ENCODE measurements at regions not wholly inside any gene's neighbourhood (a gene's known extent, or its start where the extent isn't known, plus 50 kb on each side); places are given as distances from the start of the nearest gene placed in this dataset.

DNA sequence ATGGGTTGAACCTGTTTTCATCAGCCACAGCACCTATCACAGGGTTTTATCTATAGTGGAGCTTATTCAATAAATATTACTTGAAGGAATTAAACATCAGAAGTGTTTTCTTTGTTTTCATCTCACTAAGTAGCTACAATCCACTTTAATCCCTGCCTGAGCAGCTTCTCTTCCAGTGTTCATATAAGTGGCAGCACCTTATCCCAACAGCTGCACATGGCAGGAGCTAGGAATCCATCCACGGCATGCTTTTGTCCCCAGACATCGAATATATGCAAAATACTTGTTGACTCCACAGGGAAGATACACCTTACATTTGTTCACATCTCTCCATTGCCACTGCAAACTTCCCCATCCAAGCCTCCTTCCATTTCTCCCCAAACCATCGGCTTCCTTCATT, 549.8 kb upstream of the FAM241A start:
- H4K20me1 ChIP-seq (ENCODE audit: control insufficient read depth, insufficient read depth, low read length, poor library complexity, severe bottlenecking): no peaks in the 10 kb centered on the region
- H3K9ac ChIP-seq (ENCODE audit: low read length): no peak overlapping the region
- no peak overlapping the region for H3K27ac Mint-ChIP-seq
- H3K4me3 Mint-ChIP-seq: no peak overlapping the region
- no peaks in the 10 kb centered on the region for H3K79me2 ChIP-seq (ENCODE audit: control insufficient read depth, insufficient read depth, low read length)
- ChIA-PET CTCF (no interaction called here), POLR2A (no interaction called here)
- no peaks in the 10 kb centered on the region for H3K9me3 Mint-ChIP-seq (ENCODE audit: insufficient read depth)
- no peaks in the 10 kb centered on the region for H3K36me3 ChIP-seq (replicated peaks in 1 of 2; ENCODE audit: control extremely low read depth in 1 of 2, control insufficient read depth in 1 of 2, extremely low read depth in 1 of 2, insufficient read depth in 2 of 2, low read length in 1 of 2)
- no peak overlapping the region for H3K27ac ChIP-seq (ENCODE audit: low read length in 2 of 2)
- H2AFZ ChIP-seq (ENCODE audit: insufficient read depth, low read depth, low read length, poor library complexity, severe bottlenecking): no peak overlapping the region
- no peak overlapping the region for H3K4me2 ChIP-seq (replicated peaks; ENCODE audit: low read depth, low read length, poor library complexity, severe bottlenecking)
- H3K4me3 ChIP-seq (ENCODE audit: control extremely low read depth in 1 of 5, extremely low read depth in 1 of 5, insufficient read depth in 1 of 5, low read depth in 2 of 5, low read length in 4 of 5): no peak overlapping the region
- intact Hi-C loops (cut with micrococcal nuclease): no loop called here
- H3K9me3 ChIP-seq (ENCODE audit: control extremely low read depth in 1 of 3, control insufficient read depth in 2 of 3, insufficient read depth in 1 of 3, low read length in 2 of 3): no peaks in the 10 kb centered on the region
- TF ChIP-seq, protein P1, sequence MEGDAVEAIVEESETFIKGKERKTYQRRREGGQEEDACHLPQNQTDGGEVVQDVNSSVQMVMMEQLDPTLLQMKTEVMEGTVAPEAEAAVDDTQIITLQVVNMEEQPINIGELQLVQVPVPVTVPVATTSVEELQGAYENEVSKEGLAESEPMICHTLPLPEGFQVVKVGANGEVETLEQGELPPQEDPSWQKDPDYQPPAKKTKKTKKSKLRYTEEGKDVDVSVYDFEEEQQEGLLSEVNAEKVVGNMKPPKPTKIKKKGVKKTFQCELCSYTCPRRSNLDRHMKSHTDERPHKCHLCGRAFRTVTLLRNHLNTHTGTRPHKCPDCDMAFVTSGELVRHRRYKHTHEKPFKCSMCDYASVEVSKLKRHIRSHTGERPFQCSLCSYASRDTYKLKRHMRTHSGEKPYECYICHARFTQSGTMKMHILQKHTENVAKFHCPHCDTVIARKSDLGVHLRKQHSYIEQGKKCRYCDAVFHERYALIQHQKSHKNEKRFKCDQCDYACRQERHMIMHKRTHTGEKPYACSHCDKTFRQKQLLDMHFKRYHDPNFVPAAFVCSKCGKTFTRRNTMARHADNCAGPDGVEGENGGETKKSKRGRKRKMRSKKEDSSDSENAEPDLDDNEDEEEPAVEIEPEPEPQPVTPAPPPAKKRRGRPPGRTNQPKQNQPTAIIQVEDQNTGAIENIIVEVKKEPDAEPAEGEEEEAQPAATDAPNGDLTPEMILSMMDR (IDR thresholded peaks at IDR 0.05): no peak
- no peak for TF ChIP-seq EZH2 (IDR thresholded peaks at IDR 0.05; ENCODE audit: borderline replicate concordance, insufficient read depth, low read depth, low read length, poor library complexity, severe bottlenecking)
- no peak for DNase-seq
- ATAC-seq (ENCODE audit: low read depth): no peak
- no peaks in the 10 kb centered on the region for H3K27me3 Mint-ChIP-seq
- 100% methylated on average over 2 of the region's 3 CpGs for WGBS (ENCODE audit: insufficient coverage)
- H3K27me3 ChIP-seq (replicated peaks in 1 of 4; ENCODE audit: control extremely low read depth in 1 of 4, control insufficient read depth in 3 of 4, insufficient read depth in 4 of 4, low read length in 3 of 4): no peaks in the 10 kb centered on the region
- H3K4me1 ChIP-seq (ENCODE audit: control insufficient read depth in 2 of 2, insufficient read depth in 2 of 2, low read length in 2 of 2): no peaks in the 10 kb centered on the region
- no peaks in the 10 kb centered on the region for H3K4me1 Mint-ChIP-seq

DNA sequence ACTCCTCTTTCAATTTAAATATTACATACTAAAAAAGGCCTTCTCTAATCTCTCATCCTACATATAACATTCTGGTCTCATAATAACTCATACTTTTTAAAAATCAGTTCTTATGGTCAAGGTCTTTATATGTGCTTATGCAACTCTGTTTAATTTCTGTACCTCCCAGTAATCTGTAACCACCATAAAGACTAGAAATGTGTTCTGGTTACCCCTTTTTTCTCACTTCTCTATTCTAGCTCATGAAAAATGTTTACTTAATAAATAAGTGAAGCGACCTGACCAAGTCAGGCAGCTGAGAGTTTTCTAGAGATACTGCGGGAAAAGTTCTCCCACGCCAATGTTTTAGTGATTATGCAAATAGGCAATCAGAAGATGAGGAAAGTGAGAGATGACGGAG, 548.8 kb upstream of the FAM241A start:
- ATAC-seq (ENCODE audit: low read depth) (no peak), DNase-seq (no peak)
- no peaks in the 10 kb centered on the region for H3K79me2 ChIP-seq (ENCODE audit: control insufficient read depth, insufficient read depth, low read length)
- H2AFZ ChIP-seq (ENCODE audit: insufficient read depth, low read depth, low read length, poor library complexity, severe bottlenecking): no peak overlapping the region
- ChIA-PET POLR2A (no interaction called here), CTCF (no interaction called here)
- Mint-ChIP-seq H3K4me3 (no peak overlapping the region), H3K4me1 (no peaks in the 10 kb centered on the region), H3K27me3 (no peaks in the 10 kb centered on the region), H3K9me3 (ENCODE audit: insufficient read depth) (no peaks in the 10 kb centered on the region), H3K27ac (no peak overlapping the region)
- intact Hi-C loops (cut with micrococcal nuclease): no loop called here
- H3K9me3 ChIP-seq (ENCODE audit: control extremely low read depth in 1 of 3, control insufficient read depth in 2 of 3, insufficient read depth in 1 of 3, low read length in 2 of 3): no peaks in the 10 kb centered on the region
- H3K4me2 ChIP-seq (replicated peaks; ENCODE audit: low read depth, low read length, poor library complexity, severe bottlenecking): no peak overlapping the region
- H3K27ac ChIP-seq (ENCODE audit: low read length in 2 of 2): no peak overlapping the region
- no peaks in the 10 kb centered on the region for H3K4me1 ChIP-seq (ENCODE audit: control insufficient read depth in 2 of 2, insufficient read depth in 2 of 2, low read length in 2 of 2)
- no peak overlapping the region for H3K4me3 ChIP-seq (ENCODE audit: control extremely low read depth in 1 of 5, extremely low read depth in 1 of 5, insufficient read depth in 1 of 5, low read depth in 2 of 5, low read length in 4 of 5)
- no peaks in the 10 kb centered on the region for H3K36me3 ChIP-seq (replicated peaks in 1 of 2; ENCODE audit: control extremely low read depth in 1 of 2, control insufficient read depth in 1 of 2, extremely low read depth in 1 of 2, insufficient read depth in 2 of 2, low read length in 1 of 2)
- no peak overlapping the region for H3K9ac ChIP-seq (ENCODE audit: low read length)
- H4K20me1 ChIP-seq (ENCODE audit: control insufficient read depth, insufficient read depth, low read length, poor library complexity, severe bottlenecking): no peaks in the 10 kb centered on the region
- no CpG with 5 or more reads among the region's 4 CpGs for WGBS (ENCODE audit: insufficient coverage)
- TF ChIP-seq, protein P1 (IDR thresholded peaks at IDR 0.05): no peak
- no peak for TF ChIP-seq EZH2 (IDR thresholded peaks at IDR 0.05; ENCODE audit: borderline replicate concordance, insufficient read depth, low read depth, low read length, poor library complexity, severe bottlenecking)
- H3K27me3 ChIP-seq (replicated peaks in 1 of 4; ENCODE audit: control extremely low read depth in 1 of 4, control insufficient read depth in 3 of 4, insufficient read depth in 4 of 4, low read length in 3 of 4): no peaks in the 10 kb centered on the region

Data from B cell (primary cell).